Hematopoietic multipotent progenitor cell (in vitro differentiated cells): ENCODE measurements at regions not wholly inside any gene's neighbourhood (a gene's known extent, or its start where the extent isn't known, plus 50 kb on each side); places are given as distances from the start of the nearest gene placed in this dataset.
A peak's percentile ranks its signal among the peaks of the same experiment; 100 is the strongest.

Experiments
- DNase-seq, 3 donors: peaks; one replicate each; pipeline ENCODE4 v3.0.0-alpha.2; 2011 to 2015; ENCODE audit warnings: low read depth in 2 of 3, low spot score in 2 of 3

DNA sequence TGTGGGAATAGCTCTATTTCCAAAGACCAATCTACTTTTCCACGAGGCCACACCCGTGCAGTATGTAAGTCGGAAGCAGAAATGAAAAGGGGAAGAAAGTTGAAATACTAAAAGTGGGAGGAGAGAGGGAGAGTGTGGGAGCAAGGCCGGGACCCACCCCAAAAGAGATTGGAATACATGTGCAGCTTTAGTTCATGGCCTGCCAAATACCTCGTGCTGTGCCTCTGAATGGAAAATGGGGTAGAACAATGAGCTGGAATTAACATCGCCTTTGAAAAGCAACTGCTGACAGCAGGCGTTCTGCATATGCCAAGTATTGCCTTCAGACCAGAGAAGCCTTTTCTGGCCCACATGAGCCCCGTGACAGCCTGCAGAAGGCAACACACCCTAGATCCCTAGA, 155.6 kb downstream of the CD83 start:
- DNase-seq = no peak

DNA sequence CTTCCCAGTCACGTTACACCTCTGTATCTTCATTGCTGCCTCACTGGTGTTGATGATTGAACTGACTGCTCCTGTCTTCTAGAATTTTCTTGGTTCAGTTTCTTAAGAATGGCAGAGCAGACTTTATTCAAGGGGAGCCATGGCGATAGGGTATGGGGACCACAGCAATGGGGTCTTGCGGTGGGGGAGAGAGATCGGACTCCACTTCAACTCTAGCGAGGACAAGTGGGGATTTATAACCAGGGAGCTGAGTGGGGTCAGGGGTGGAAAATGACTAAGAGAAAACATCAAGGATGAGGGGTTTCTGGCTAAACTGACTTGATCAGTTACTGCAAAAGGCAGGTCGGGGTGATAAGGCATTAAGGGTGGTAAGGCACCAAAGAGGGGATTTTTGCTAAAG, 156.4 kb downstream of the CD83 start:
- no peak for DNase-seq

DNA sequence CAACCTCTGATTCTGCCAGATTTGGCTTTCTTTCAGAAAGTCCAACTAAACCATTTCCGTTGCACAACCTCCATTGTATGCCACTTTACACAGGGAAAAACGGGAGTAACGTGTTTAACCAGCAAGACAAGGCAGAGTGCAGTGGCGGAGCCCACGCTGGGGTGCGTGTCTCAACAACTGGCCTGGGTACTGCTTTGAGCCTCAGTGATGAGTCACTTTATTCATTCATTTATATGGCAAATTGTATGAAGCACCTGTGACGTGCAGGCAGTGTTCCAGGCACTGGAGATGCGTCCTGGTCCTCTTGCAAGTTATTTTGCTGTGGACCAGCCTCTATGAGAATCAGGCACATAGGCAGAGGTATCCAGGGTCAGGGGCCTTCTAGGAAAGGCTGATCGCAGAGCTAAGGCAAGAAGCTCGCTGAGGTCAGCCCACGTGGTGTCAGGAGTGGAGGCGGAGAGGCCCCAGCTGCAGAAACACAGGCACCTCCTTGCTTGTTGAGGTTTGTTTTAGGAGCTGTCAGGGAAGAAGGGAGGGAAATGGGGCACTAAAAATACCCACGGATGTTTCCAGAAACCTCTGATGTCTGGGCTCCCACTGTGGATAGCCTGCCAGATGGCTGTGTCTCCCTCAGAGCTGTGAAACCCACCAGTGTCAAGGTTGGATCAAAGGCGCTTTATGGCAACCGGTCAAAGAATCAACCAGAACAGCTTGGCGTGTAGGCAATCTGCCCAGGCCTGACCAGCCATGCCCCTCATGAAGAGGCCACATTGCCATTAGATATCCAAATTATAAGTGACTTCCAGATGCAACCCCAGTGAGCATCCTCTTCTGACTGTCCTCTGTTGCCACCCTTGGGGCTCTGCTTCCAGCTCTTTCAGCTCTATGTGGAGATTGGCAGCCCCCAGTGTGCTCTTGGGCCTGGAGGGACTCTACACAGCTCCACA, 157.2 kb downstream of the CD83 start:
- no peak for DNase-seq

DNA sequence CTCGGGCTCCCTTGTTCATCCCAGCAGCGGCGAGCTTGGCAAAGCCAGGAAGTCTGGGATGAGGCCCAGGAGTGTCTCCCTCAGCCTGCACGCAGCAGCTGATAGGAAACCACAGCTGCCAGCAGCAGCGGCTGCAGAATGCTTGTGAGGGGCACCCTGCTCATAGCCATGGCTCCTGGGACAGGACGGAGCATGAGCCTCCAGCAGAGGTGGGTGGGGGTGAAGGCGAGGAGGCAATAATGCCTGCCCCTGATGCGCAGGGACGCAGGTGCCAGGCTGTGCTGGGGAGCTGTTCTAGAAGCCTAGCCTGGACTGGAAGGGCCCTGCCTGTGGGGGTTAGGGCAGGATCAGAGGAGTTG, 157.9 kb downstream of the CD83 start:
- no peak for DNase-seq

DNA sequence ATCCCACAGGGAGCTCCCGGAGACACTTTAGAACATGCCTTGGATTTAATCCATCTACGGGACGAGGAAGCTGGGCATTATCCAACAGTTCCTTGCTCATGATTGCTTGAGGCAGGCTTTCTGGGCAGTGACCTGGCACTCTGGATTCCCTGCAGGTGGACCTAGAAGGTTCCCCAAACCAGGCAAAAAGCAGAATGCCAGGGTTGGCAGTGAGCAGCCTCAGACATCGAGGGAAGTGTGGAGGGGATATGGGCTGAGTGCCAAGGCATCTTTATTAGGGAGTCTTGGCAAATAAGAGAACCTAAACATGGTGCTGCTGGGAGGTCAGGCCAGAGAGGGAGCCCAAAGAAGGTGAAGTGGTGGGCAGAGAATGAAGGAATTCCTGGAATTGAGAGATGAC, 158.5 kb downstream of the CD83 start:
- no peak for DNase-seq

DNA sequence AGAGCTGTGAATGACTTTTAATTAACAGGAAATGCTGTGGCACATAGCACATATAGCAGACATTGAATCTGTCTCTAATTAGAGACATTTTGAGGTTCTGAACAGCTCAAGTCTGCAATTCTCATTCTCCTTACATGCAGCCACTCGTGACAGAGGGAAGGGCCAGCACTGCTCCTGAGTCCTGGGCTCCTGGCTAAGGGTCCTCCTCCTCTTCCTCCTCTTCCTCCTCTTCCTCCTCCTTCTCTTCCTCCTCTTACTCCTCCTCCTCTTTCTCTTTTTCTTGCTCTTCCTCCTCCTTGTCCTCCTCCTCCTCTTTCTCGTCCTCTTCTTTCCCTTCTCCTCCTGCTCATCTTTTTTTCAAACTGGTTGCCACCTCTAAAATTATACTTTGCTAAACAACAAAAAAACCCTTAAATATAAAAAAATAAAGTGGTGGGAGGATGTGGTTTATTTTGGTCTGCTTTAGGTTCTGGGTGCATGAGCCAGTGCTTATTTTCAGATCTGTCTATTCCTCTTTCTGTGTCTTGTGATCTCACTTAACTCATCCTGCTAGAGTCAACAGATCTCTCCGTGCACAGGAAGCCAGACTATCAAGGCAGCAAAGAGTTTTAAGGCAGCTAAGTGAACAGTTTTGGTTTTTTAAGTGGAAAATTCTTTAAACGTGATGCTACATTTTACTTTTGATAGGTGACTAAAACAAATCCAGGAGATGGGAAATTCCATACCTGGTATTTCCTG, 159.3 kb downstream of the CD83 start:
- peak in 2 of 3 donors; percentile 48 to 75 for DNase-seq

DNA sequence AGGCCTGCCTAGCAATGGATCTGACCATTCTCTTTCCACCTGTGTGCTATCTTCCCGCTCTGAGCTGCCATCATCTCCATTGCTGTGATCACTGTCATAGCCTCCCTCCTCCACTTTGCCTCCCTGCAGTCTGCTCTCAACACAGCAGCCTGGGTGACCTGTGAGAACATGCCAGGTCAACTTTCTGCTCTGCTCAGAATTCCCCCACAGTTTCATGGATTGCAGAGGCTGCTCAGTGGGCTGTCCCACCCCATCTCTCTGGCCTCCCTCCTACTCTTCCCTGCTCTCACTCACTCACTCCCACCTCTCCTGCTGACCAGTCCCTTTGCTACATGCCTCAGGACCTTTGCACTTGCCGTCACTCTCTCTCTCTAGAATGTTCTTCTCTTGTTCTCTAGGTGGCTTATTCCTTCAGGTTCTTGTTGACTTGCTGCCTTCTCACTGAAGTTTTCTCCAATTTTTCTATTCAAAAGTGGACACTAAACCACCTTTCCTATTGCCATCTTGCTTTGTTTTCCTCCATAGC, 159.9 kb downstream of the CD83 start:
- no peak for DNase-seq

DNA sequence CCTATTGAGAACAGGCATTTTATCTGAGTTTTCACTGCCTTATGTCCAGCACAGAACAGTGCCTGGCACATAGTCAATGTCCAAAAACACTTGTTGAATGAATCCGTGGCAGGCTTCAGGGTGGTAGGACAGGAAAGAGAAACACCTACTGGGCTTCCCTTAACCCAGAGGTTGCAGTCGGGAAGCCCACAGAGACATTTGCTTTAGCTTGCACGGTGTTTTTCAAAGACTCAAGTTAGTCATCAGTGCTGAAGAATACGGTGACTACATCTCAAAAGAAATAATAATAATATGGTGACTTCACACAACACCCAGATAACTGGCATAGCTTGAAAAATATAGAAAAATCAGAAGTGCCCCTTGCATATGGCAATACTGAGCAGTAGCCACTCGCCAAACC, 160.4 kb downstream of the CD83 start:
- no peak for DNase-seq

DNA sequence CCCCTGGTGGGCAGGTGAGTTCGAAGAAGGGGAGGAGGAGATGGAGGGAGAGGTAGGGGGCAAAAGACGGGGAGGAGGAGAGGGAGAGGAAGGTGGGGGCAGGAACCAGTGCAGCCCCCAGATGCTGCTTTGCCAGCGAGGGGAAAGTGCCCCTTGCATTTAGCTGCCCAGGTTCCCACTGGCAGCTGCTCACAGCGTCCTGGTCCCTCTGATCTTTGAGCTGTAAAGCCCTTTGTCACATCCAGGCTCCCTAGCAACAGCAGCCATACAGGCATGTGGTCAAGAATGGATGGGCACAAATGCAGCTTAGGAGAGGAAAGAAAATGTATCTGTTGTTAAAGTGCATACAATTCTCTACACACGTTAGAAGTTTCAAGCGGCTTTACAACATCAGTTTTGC, 160.9 kb downstream of the CD83 start:
- DNase-seq = no peak

DNA sequence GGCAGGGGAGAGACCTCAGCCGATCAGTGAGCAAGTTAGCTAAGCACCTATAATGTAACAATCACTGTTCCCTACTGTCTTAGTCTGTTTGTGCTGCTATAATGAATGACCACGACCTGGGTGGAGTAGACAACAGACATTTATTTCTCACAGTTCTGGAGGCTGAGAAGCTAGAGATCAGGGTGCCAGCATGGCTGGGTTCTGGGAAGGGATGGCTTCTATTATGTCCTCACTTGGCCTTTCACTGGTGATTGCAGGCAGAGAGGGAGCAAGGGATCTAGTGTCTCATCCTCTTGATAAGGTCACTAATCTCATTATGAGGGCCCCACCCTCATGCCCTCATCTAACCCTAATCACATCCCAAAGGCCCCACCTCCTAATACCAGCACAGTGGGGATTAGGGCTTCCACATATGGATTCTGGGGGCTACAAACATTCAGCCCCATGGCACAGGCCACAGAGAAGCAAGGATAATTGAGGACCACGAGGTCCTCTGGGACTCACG, 162.5 kb downstream of the CD83 start:
- DNase-seq = no peak

DNA sequence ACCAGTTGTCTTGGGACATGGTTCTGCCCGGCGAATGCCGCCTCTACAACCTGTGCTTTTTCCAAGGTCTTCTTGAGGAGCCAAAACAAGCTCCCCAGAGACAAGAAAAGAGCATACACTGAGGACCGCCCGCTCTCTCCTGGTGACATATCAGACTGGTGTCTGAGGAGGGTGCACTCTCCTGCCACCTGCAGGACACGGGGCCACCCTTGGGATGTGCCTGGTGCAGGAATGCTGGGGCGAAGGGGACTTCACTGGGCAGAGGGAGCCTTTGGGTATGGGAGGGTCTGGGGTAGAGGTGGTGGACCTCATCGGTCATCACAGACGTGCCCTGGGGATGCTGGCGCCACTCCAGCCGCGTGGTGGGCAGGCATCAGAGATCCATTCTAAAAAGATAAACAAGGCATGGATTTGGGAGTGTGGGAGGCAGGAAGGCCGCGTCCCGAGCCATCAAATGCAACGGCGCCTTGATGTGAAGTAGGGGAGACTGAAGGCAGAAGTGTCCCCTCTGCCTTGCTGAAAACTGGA, 163.3 kb downstream of the CD83 start:
- no peak for DNase-seq

DNA sequence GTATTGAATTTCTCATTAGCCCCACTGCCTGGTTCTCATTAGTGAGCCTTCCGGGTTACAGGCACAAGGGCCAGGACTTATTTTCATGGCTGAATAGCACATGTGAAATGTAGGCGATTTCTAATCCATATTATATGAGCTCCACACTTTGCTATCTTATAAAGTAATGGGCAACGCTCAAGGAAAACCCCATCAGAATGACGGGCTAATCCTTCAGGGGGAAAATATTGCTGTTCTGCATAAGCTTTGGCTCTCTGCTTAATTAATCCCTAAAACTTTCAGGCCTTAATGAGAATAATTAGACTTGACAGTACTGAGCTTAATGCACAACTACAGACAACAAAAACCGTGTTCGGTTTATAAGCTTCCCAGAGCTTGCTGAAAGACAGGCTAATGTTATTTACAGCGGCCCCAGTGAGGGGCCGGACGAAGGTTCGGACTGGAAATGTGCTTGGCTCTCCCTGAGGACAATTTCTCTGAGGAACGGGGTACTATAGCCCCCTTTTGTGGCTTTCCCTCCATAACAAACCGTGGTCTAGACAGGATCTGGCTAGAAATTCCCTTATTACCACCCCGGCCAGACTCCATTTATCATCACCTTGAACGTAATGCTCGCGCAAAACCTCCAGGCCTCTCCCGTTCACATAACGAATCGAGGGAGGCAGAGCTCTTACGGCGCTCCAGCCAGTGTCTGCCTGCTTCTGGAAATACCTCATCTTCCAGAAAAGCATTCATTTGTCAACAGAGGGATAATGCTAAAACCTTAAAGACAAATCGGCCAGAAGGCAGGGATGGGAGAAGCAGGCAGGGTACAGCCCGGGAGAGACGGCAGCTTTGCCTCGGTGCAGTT, 164.5 kb downstream of the CD83 start:
- DNase-seq = no peak

DNA sequence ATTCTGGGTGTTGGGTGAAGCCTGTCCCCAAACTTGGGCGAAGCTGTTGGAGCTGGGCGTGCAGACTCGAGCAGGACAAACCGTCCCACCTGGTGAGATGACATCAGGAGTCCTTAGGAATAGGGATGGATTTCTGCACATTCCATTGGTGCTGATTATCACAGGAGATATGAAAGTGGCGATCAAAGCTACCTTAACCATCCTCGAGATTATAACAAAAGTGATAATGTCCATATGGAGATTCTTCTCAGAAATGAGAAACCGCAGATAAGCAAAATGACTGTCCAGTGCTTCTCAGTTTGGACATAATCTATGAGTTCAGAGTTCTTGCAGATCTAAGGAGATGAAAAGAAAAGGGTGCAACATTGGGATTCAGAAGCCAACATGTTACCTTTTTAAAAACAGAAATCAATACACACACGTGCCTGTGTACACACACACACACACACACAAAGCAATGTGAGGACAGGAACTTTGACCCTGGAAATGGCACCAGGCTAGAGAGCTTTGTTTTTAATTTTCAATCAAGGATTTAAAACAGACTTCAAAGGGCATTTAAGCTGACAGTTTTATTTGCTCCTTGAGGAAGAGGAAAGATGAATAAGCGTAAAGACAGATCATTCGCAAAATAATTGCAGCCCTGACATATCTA, 165.4 kb downstream of the CD83 start:
- DNase-seq = no peak

DNA sequence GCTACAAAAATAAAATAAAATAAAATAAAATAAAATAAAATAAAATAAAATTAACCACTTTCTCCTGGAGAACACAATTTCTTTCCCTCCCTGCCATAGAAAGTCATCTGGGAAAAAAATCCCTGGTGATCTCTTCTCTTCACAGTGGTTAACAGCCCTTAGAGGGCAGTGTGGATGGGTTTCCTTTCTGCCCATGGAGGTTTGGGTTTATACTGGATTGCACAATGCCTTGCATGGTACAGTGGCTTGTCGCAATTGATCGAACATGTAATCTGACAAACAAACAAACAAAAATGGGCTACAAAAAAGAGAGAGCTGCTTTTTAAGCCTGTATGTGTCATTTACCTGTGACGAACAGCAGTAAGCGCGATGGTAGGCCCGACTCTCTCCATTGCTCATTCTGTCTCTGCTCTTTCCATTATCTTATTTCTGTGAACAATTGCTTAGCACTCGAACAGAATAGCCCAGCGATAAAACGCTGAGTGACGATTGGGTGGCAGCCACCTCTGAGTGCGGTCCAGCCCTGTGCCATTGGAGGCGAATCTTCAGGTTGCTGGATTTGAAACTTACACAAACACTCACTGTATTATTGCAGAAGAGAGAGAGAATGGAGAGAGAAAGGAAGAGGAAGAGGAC, 166.1 kb downstream of the CD83 start:
- DNase-seq = no peak

DNA sequence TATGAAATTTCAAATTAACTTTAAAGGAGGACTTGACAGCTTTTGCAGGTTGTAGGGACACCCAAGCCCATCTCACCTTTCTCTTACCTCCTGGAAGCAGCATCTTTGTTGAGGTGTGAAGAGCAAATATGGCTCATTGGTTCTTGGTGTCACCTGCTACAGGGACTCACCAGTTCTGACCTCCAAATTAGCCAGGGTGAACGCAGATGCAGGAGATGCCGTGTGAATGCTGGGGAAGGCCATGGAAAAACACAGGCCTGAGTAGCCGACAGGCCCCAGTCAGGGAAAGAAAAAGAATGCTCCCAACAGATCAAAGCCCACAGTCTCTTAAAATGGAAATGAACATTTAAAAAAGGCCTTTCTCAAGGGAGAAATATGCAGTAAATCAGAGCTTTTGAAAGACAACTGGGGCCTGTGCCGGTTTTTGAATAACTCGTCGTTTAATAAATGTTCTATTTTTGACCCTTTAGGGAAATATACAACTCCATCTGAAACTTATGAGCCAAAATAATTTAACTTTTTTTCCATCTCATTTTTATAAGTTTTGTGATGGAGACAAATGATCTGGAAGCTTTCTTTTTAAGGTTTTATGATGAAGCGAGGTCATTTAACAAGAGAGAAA, 167.5 kb downstream of the CD83 start:
- DNase-seq = no peak

DNA sequence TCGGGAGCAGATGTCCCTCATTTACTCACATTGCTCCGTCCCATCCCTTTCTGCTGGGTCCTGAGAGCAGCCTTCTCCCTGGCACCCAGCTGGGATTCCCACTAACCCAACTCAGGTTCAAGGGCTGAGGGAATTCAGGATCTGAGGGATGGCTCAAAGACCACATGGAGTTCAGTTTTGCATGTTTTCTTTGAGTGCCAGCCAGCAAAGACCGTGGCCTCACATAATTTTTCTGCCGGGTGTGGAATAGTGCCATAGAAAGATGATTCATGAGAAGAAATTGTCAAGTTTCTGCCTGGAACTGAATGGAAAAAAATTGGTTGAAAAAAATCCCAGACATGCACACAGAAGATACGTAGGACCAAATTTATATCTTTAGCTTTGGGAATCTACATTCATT, 168.6 kb downstream of the CD83 start:
- no peak for DNase-seq

DNA sequence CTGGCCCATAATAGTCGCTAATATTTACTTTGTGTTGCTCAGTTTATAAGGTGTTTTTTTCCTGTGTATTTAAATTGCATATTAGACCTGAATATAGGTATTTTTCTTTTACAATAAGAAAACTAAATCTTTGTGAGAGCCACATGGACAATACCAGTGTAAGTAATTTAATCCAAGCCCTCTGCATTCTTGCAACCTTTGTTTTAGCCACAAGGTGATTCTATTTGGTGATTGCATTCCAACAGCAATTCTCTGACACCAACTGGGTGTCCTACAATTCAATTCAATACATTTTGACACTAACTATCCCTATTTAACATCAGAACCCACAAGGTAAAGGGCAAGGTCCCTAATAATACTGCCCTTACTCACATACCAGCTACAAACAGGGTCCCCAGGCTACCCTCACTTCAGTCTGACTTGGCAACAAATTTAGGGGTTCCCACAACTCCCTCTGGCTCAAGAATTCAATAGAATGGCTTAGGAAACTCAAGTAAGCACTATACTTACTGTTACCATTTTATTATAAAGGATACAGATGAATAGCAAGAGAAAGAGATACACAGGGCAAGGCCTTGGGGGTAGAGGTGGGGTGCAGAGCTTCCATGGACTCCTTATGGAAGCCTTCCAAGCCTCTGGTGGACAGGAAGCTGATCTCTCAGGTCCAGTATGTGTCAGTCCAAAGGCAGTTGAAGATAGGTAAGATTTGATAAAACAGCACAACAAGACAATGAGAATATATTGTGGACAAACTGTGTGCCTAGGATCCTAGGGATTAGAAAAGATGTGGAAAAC, 169.3 kb downstream of the CD83 start:
- DNase-seq = no peak

DNA sequence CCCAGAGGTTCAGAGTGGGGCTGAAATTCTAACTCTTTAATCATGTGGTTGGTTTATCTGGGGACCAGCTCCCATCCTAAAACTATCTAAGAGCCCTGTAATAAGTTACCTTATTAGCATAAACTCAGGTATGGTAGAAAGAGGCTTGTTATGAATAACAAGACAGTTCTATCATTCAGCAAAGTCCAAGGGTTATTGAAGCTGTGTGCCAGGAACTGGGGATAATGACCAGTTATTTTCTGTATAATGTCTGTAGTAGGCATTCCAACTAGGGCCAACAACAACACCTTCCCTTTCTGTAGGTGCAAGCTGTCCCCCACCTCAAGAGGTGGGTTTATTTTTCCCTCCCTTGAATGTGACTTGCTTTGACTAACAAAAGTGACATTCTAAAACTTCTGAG, 170.1 kb downstream of the CD83 start:
- DNase-seq = no peak
